ENCODE measurements at regions not wholly inside any gene's neighbourhood (a gene's known extent, or its start where the extent isn't known, plus 50 kb on each side); places are given as distances from the start of the nearest gene placed in this dataset.

GRCh38 chr9:93786204-93786603 lies 169.0 kb downstream of the BARX1 start:
- no CpG with 5 or more reads among the region's 2 CpGs for WGBS (ENCODE audit: insufficient coverage)

GRCh38 chr9:93776873-93777272 lies 178.3 kb downstream of the BARX1 start:
- H3K4me2 ChIP-seq (replicated peaks; ENCODE audit: low read depth, low read length, poor library complexity, severe bottlenecking) = no peak overlapping the region
- no peaks in the 10 kb centered on the region for H3K36me3 ChIP-seq (replicated peaks in 1 of 2; ENCODE audit: control extremely low read depth in 1 of 2, control insufficient read depth in 1 of 2, extremely low read depth in 1 of 2, insufficient read depth in 2 of 2, low read length in 1 of 2)
- intact Hi-C loops (cut with micrococcal nuclease) = no loop called here
- no peak for TF ChIP-seq CTCF (IDR thresholded peaks at IDR 0.05)
- no peak for TF ChIP-seq EZH2 (IDR thresholded peaks at IDR 0.05; ENCODE audit: borderline replicate concordance, insufficient read depth, low read depth, low read length, poor library complexity, severe bottlenecking)
- peaks cover 0 to 6% (median 0%) of the 10 kb centered on the region in 4 experiments for H3K27me3 ChIP-seq (replicated peaks in 1 of 4; ENCODE audit: control extremely low read depth in 1 of 4, control insufficient read depth in 3 of 4, insufficient read depth in 4 of 4, low read length in 3 of 4)
- no peak overlapping the region for H3K4me3 ChIP-seq (ENCODE audit: control extremely low read depth in 1 of 5, extremely low read depth in 1 of 5, insufficient read depth in 1 of 5, low read depth in 2 of 5, low read length in 4 of 5)
- H3K79me2 ChIP-seq (ENCODE audit: control insufficient read depth, insufficient read depth, low read length) = no peaks in the 10 kb centered on the region
- H3K4me1 Mint-ChIP-seq = no peaks in the 10 kb centered on the region
- no peak overlapping the region for H3K4me3 Mint-ChIP-seq
- WGBS (ENCODE audit: insufficient coverage) = 95% methylated on average over 10 of the region's 11 CpGs
- H3K27me3 Mint-ChIP-seq = peaks cover 11% of the 10 kb centered on the region
- POLR2A ChIA-PET = no interaction called here
- no peaks in the 10 kb centered on the region for H3K9me3 ChIP-seq (ENCODE audit: control extremely low read depth in 1 of 3, control insufficient read depth in 2 of 3, insufficient read depth in 1 of 3, low read length in 2 of 3)
- H3K9ac ChIP-seq (ENCODE audit: low read length) = no peak overlapping the region
- DNase-seq (no peak), ATAC-seq (ENCODE audit: low read depth) (no peak)
- H2AFZ ChIP-seq (ENCODE audit: insufficient read depth, low read depth, low read length, poor library complexity, severe bottlenecking) = no peak overlapping the region
- no peak overlapping the region for H3K27ac ChIP-seq (ENCODE audit: low read length in 2 of 2)
- no peak overlapping the region for H3K27ac Mint-ChIP-seq
- CTCF ChIA-PET = no interaction called here
- no peaks in the 10 kb centered on the region for H3K9me3 Mint-ChIP-seq (ENCODE audit: insufficient read depth)
- no peaks in the 10 kb centered on the region for H4K20me1 ChIP-seq (ENCODE audit: control insufficient read depth, insufficient read depth, low read length, poor library complexity, severe bottlenecking)
- H3K4me1 ChIP-seq (ENCODE audit: control insufficient read depth in 2 of 2, insufficient read depth in 2 of 2, low read length in 2 of 2) = no peaks in the 10 kb centered on the region

More at GRCh38 chr9:93786204-93786603, 169.0 kb downstream of the BARX1 start:
- H3K9me3 ChIP-seq (ENCODE audit: control extremely low read depth in 1 of 3, control insufficient read depth in 2 of 3, insufficient read depth in 1 of 3, low read length in 2 of 3) = peaks cover 0 to 7% (median 3%) of the 10 kb centered on the region in 3 donors
- H3K4me2 ChIP-seq (replicated peaks; ENCODE audit: low read depth, low read length, poor library complexity, severe bottlenecking) = no peak overlapping the region
- H3K27ac Mint-ChIP-seq = no peak overlapping the region
- H3K4me1 Mint-ChIP-seq = no peaks in the 10 kb centered on the region
- H3K27me3 ChIP-seq (replicated peaks in 1 of 4; ENCODE audit: control extremely low read depth in 1 of 4, control insufficient read depth in 3 of 4, insufficient read depth in 4 of 4, low read length in 3 of 4) = peaks cover 0 to 9% (median 0%) of the 10 kb centered on the region in 4 experiments
- H3K9ac ChIP-seq (ENCODE audit: low read length) = no peak overlapping the region
- no peaks in the 10 kb centered on the region for H4K20me1 ChIP-seq (ENCODE audit: control insufficient read depth, insufficient read depth, low read length, poor library complexity, severe bottlenecking)
- no peak for DNase-seq
- ATAC-seq (ENCODE audit: low read depth) = no peak
- H3K9me3 Mint-ChIP-seq (ENCODE audit: insufficient read depth) = peaks cover 9% of the 10 kb centered on the region
- no peaks in the 10 kb centered on the region for H3K79me2 ChIP-seq (ENCODE audit: control insufficient read depth, insufficient read depth, low read length)
- TF ChIP-seq EZH2 (IDR thresholded peaks at IDR 0.05; ENCODE audit: borderline replicate concordance, insufficient read depth, low read depth, low read length, poor library complexity, severe bottlenecking) = no peak
- TF ChIP-seq CTCF (IDR thresholded peaks at IDR 0.05) = no peak
- ChIA-PET POLR2A (no interaction called here), CTCF (no interaction called here)
- no peak overlapping the region for H2AFZ ChIP-seq (ENCODE audit: insufficient read depth, low read depth, low read length, poor library complexity, severe bottlenecking)
- no peak overlapping the region for H3K4me3 ChIP-seq (ENCODE audit: control extremely low read depth in 1 of 5, extremely low read depth in 1 of 5, insufficient read depth in 1 of 5, low read depth in 2 of 5, low read length in 4 of 5)
- no peak overlapping the region for H3K27ac ChIP-seq (ENCODE audit: low read length in 2 of 2)
- intact Hi-C loops (cut with micrococcal nuclease) = no loop called here
- H3K4me3 Mint-ChIP-seq = no peak overlapping the region
- H3K4me1 ChIP-seq (ENCODE audit: control insufficient read depth in 2 of 2, insufficient read depth in 2 of 2, low read length in 2 of 2) = no peaks in the 10 kb centered on the region
- H3K27me3 Mint-ChIP-seq = peaks cover 28% of the 10 kb centered on the region
- no peaks in the 10 kb centered on the region for H3K36me3 ChIP-seq (replicated peaks in 1 of 2; ENCODE audit: control extremely low read depth in 1 of 2, control insufficient read depth in 1 of 2, extremely low read depth in 1 of 2, insufficient read depth in 2 of 2, low read length in 1 of 2)

Data from B cell (primary cell).